Eye (tissue), 1 donor: ENCODE measurements at regions not wholly inside any gene's neighbourhood (a gene's known extent, or its start where the extent isn't known, plus 50 kb on each side); places are given as distances from the start of the nearest gene placed in this dataset.

Experiments used
- DNase-seq: peaks from one replicate; pipeline ENCODE4 v3.0.0-alpha.2; 2015

DNA sequence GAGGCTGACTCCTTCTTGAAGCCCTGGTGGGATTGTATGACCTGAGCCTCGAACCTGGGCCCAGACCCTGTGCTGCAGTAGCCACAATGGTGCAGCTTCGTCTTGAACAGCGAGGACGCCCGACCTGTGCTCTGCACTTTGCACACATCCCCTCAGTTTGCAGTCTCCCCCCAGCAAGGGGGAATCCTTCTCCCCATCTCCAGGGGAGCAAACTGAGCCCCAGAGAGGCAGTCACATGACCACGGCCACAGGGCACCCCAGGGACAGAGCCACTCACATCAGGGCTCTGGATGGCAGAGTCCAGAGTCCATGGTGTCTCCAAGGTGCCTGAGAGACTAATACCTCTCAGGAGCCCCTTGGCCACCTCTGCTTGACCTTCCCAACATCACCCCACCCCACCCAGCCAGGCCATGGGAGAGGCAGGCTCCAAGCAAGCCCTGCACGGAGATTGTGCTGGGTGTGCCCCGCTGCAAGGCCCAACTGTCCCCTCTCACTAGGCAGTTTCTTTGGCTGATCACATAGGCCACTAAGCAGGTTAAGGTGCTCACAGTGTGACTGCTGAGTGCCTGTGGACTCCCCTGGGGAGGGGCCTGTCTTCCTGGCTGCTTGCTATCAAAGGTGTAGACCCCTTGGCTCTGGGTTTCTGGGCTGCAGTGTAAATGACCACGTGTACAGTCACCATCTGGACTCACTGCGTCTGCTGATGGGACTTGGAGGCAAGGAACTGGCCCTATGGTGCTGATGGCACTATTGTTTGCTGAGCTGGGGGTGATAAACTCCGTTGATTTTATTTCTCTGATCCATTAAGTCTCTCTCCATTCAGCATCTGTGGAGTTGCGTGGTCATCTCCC lies 398.1 kb downstream of the MATN1 start:
- DNase-seq = no peak

DNA sequence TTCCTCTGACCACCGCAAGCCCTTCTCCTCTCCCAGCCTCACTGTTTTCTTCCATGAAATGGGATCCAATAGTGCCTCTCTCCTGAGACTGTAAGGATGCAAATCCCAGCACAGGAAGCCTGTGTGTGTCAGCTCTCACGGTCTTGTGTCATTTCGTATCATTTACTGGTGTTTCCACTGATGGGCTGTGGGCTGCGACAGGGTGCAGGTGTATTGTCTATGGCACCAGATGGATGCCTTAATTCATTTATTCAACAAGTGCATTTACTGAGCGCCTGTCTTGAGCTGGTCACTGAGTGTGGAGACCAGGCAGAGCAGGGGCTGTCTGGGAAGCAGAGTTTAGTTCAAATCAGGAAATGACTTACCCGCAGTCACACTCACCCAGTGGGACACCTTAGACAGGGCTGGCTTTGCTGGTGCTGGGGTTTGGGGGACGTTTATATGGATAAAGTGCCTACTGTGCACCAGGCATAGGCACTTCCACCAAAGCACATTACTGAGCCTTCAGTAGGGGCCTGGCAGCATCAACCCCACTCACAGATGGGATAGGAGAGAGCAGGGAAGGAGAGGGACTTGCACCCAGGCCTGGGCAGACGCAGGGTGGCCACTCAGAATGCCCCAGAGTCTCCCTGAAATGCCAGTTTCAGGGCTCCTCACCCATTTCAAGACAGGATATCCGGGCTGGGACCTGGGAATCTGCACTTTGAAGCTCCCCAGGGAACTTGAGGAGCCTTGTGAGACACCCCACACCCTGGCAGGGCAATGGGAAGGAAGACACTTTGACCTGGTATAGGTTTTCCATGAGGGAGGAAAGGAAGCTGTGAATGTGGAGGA lies 398.9 kb downstream of the MATN1 start:
- DNase-seq = no peak

DNA sequence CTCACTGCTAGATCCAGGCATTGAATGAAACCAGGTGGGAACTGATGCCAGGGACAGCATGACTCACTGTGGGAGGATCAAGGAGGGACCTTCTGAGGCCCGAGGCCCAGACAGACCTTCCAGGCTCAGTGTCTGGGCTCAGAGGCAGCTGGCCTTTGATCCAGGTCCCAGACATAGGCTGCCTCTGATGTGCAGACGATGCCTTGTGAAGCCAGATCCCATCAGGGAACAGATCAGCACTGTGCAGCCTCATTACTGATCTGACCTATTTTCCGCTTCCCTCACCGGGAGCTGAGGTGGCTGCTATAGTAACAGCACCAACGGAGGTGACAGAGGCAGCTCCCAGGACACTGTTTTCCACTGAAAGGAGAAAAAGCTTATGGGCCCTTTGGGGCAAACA lies 399.5 kb downstream of the MATN1 start:
- peak; percentile 82 for DNase-seq

DNA sequence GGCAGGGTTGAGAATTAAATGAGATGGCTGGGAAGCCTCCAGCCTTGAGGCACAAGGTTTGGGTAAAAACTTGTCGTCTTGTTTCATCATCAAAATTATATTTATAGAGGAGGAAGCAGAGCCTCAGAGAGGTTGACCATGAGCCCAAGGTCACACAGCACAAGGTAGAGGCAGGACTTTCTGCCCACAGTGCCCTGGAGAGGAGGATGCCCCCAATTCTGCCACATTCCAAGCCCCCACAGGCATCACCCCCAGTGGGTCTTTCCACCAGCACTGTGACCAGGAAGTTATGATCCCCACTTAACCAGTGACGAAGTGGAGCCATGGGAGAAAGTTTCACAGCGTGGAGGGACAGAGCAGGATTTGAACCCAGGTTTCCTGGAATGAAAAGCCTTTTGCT lies 400.0 kb downstream of the MATN1 start:
- DNase-seq = no peak

DNA sequence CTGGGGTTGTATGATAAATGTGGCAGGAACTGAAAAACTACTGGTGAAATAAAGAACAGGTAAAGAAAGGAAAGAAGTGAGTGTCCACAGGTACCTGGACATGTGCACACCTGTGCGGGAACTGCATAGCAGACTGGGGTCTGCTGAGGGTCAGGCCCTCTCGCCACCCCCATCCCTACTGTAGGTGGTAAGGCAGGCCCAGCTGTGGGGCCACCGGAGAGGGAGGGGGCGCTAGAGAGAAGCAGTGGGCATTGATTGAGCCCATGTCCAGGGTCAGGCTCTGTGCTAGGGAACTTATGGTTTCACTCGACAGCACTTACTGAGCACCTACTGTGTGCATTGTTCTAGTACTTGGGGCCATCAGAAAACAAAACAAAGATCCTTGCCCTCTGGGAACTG lies 400.5 kb downstream of the MATN1 start:
- DNase-seq = no peak

DNA sequence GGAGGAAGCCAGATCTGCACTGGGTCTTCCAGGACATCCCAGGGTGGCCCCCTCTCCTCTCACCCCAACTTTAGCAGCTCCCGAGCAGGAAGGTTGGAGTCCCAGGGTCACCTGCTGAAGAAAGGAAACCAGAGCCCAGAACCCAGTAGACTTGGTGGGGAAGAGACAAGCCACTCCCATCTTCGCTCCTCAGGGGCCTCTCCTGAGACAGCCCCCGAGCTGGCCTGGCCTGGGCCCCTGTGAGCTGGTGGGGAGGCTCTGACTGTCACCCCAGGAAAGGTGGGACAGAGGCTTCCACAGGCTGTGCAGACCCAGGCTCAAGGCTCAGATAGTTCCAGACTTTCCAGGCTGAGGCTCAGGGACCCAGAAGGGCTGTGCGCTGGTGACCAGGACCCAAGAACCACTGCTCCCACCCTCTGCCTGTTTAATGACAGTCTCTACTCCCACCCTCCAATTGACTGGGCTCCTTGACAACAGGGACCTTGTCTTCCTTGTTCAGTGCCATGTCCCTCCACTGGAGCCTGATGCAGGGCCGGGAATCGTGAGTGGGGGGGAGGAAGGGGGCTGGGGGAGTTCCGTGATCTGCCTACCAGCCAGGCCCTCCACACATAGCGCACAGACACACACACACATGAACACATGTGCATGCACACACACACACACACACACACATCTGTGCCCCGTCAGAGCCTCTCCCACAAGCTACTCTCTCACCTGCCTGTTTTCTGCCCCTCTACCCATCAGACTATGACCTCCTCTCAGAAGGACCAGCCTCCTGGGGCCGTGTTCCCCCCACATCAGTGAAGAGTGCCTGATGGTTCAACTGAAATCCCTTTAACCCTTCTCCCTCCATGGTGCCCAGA lies 401.2 kb downstream of the MATN1 start:
- DNase-seq = no peak

DNA sequence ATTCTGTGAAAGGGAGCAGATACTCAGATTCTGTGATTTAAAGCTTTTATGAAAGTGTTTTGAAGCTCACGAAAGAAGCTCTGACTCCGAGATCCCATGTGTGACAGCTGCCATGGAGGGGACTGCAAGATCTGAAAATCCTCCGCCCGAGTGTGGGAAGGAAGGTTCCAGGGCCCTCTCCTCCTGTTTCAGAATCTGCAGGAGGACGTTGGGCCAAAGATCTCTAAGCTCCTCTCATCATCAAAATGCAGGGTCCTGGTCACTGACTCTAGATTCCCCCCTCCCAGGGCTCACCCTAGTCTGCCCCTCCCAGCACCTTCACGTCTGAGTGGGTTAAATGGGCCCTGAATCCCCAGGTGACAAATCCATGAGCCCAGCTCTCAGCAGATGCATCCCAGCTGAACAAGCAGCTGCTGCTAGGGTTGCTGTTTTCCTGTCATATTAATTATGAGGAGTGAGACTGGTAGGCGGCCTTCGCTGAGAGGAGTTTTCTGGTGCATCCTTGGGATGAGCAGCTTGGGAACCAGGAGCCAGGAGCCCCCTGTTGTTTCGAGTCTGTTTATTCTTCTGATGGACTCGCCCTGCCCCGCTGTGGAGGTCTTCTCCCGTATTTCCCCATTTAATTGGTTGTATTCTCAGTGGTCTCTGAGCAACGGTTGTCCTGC lies 402.0 kb downstream of the MATN1 start:
- peak; percentile 86 for DNase-seq

DNA sequence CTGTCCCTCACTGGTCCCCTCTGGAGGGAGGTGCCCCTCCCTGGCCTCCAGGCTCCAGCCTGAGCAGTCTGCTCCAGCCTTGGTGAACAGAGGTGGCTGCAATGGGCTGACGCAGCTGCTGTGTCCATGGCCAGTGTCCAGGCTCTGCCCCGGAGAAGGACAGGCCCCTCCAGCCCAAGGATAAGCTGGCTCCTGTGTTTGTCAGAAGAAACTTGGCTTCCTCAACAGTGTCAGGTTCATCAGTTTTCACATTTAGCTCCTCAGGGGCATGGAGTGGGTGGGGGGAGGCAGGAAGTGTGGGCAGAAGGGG lies 402.8 kb downstream of the MATN1 start:
- DNase-seq = peak; percentile 34

DNA sequence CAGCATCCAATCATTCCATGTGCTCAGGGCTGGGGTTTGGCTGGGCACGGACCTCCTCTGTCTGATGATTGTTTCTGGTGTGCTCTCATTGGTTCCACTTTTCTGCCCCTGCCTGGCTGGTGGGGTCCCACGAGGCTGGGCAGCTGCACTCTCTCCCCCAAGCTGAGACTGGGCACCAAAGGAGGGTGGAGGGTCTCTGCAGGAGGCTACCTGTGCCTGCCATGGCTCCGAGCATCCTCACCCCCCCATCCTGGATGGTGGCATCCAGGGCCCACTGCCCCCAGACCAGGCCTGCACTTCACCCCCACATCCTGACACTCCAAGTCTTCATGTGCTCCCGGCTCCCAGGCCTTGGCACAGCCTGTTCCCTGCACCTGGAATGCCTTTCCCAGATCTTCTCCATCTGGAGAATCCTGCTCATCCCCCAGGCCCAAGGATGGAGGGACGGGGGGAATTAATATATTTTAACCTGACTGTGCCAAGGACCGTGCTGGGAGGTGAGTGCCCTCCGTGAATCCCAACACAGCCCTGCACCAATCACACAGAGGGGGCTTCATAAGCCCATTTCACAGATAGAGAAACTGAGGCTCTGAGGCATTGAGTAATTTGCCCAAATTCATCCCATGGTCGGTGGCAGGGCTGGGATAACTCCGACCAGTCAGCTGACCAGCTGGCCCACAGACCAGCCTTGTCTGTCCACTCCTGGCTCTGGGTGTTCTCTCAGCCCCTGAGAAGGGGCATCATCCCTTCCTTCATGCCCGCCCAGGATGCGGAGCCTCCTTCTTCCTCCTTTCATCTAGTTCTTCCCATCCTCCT lies 403.4 kb downstream of the MATN1 start:
- DNase-seq = no peak

DNA sequence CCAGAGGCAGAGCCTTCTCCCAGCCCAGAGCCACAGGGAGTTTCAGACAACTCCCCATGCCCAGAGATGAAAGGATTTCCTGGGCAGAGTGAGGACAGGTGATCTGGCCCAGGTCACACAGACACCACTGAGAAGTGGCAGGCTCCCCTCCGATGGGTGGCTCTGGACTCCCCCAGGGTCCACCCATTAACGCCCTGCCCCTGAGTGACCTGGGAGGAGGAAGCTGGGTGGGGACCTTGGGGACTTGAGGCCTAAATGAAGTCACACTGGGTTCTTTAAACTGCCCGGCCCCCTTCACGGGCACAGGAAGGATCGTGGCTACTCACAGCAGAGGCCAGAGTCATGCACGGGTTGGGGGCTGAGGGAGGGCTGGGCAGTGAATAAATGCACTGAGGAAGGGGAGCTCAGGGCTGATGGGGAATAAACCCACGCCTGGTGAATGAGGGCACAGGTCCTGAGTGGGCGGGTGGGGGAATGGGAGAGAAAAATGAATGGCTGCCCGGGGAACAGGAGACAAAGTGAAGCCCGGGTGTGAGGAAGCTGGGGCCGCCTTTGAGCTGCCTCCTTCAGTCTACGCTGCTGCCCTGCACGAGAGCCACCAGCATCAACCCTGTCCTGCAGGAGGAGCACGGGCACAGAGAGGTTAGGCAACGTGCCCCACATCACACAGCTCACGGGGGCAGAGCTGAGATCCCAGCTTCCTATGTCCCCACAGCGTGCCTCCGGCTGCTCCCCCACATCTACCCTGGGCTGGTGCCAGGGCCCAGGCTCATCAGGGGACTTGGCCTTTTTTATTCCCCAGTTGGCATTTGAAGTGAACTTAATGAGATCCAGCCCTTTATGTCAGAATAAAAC lies 404.3 kb downstream of the MATN1 start:
- no peak for DNase-seq

DNA sequence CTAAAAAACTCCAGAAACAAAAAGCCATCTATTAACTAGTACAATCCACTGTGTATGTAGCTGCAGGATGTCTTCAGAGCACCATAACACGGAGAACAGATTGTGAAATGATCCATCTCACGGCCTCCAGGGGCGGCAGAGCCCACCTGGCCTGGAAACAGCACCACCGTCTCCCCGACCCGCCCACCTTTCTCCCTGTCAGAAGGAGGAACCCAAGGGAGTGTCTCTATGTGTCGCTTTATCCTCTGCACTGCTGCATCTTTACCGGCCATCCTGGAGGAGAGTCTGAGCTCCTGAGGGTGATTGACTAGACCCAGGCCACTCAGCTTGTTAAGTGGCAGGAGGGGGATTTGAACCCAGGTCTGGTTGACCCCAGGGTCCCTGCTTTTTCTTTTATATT lies 405.0 kb downstream of the MATN1 start:
- no peak for DNase-seq

DNA sequence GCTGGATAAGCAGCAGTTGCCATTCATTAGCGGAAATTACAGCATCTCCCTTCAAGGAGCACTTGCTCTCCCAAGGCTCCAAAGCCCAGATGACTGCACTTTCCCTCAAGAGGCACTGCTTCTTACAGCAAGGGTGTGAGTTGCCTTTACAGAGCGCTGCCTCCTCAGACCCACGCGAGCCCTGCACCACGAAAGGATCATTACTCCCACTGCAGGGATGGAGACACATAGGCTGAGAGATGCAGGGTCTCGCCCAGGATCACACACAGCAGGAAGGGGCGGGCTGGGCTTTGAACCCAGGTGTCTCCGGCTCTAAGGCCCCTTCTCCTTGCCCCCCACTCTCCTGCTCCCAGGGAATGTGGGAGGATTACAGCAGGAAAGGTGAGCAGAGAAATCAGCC lies 405.5 kb downstream of the MATN1 start:
- DNase-seq = no peak

DNA sequence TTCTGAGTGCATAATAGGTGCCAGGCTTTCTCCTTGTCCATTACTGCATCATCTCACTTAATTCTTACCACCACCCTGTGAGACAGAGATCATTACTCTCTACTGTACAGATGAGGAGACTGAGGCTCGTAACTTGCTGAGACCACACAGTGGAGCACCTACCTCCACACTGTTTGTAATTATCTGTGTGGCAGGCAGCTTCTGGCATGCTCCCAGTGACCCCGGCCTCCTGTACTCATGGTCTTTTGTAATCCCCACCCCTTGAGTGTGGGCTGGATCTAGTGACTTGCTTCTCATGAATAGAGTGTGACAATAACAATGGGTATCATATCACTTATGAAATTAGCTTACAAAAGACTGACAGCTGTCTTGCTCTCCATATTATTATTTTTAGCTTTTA lies 407.3 kb downstream of the MATN1 start:
- no peak for DNase-seq

DNA sequence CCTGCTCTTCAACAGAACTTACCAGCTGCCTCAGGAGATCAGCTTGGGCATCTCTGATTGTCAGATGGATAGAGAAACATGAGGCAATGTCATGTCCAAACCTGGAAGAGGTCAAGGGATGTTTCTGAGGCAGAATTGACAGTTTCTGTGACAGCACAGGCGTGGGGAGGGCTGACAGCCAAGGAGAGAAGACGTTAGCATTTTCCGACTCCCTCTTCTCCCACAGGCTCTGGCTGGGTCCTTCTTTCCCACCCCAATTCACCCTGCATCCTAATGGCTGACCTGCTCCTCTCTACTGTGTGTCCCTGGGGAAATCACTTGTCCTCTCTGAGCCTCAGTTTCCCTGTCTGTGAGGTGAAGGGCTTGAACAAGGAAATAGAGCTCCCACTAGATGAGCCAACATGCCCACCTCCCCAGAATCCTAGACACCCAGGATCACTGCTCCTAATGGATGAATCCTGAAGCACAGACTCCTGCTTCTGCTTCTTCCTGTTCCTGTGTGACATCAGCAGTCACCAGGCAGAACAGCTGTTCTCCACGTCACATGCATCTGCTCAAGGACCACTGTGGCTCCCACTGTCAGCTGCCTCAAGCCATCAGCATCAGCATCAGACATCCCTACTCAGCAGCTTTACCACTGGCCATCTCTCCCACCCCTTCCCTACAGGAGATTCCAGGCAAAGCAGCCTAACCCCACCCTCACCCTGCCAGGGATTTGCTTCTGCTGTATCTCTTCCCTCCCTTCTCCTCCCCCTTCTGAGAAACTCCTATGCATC lies 408.0 kb downstream of the MATN1 start:
- peak; percentile 64 for DNase-seq

DNA sequence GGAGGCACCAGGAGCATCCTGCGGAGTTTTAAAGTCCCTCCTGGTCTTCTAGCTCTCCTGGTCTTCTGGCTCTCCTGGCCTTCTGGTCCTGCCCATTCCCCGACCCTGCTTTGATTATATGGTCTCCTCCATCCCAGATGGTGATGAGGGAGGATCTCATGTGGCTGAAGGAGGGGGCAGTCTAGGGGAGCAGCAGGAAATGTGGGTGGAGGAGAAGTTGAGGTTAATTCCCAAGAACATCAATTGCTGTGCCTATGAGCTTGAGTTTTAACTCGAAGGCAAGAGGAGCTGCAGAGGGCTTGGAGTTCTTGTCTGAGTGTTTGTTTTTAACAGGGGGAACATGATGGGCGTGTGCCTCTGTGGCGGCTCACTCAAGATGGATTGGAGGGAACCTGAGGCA lies 408.8 kb downstream of the MATN1 start:
- DNase-seq = no peak

DNA sequence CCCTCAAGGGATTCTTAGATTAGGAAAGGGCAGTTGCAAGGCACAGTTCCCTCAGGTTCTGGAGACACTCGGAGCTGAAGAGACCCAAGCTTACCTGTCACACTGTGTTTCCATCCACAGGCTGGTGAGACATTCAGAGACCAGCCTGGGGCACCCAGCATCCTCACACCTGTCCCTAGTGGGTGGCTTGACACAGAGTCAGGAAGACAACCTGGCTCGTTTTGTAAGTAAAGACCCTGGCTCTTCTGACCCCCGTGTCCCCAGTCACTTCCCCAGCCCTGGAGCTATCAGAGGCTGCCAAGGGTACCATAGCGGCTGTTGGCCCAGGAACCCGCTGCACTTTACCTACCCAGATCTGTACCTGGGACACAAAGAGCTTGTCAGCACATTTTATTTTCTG lies 409.8 kb downstream of the MATN1 start:
- DNase-seq = no peak

DNA sequence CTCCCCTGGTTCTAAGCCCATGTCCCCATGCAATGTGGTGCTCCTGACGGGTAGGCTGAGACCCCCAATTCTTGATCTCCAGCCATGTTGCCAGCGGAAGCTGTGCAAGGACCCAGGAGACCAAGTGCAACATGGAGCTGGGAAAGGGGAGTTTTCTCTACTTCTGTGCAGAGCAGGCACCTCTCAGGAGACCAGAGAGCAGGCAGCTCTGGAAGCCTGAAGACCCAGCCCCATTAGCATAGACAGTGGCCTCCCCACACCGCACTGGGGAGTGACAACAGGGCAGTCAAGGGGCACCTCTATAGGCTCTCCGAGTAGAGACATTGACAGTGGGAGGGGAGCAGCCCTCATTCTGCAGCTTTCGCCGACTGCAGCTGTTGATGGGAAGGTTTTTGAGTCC lies 410.2 kb downstream of the MATN1 start:
- DNase-seq = no peak

DNA sequence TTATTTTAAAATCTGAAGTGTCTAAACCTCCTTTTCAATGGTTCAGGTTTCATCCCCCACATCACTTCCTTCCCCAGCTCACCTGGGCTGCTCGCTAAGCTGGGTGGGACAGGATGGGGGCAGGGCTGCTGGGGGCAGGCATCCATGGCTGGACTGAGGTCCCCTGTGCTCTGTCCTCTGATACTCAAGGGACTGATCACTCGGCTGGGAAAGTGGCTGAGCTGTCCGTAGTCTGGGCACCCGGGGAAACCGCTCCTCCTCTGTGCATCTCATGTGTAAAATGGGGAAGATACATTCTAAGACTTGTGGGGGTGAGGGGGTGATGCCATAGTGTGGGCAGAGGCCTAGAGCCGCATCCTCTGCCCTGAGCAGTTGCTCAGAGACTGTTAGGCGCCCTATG lies 411.2 kb downstream of the MATN1 start:
- DNase-seq = no peak

DNA sequence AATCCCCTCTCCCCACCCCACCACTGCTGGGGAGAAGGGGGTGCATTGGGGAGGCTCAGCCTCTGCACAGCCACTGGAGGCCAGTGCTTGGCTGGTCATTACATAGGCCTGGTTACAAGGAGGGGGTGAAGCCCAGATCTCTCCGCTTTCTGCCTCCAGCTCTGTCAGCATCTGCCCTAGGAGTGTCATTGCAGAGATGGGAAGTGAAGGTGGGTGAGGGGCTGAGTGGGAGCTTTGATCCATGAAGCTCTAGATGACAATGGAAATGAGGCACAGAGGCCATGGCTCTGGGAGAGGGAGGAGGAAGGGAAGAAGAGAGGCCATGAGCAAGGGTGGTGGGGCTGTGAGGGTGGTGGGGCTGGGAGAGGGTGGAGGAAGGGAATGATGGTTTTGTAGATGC lies 411.6 kb downstream of the MATN1 start:
- no peak for DNase-seq
